Middle frontal gyrus (tissue), 1 donor: ENCODE measurements at regions not wholly inside any gene's neighbourhood (a gene's known extent, or its start where the extent isn't known, plus 50 kb on each side); places are given as distances from the start of the nearest gene placed in this dataset.

Source experiments
- DNase-seq: peaks from one replicate; pipeline ENCODE4 v3.0.0-alpha.2; 2015; ENCODE audit warnings: low spot score; ENCODE audit errors: extremely low spot score

- no peak for DNase-seq
Observed at GRCh38 chr1:55387145-55387544, 172.0 kb upstream of the USP24 start.

- no peak for DNase-seq
Observed at GRCh38 chr1:55386456-55386855, 171.3 kb upstream of the USP24 start.

- DNase-seq, result no peak
Observed at GRCh38 chr1:55385402-55386018, 170.3 kb upstream of the USP24 start.

GRCh38 chr1:55384637-55385036 is 169.5 kb upstream of the USP24 start:
- DNase-seq, result no peak

- no peak for DNase-seq
Observed at GRCh38 chr1:55382806-55383305, 167.7 kb upstream of the USP24 start.

- no peak for DNase-seq
Observed at GRCh38 chr1:55381983-55382382, 166.8 kb upstream of the USP24 start.

- DNase-seq, result no peak
Observed at GRCh38 chr1:55381491-55381890, 166.3 kb upstream of the USP24 start.

- DNase-seq, result no peak
Observed at GRCh38 chr1:55380355-55380970, 165.3 kb upstream of the USP24 start.

GRCh38 chr1:55378582-55378981 is 163.4 kb upstream of the USP24 start:
- no peak for DNase-seq

- DNase-seq, result no peak
Observed at GRCh38 chr1:55376897-55377296, 161.7 kb upstream of the USP24 start.

GRCh38 chr1:55375617-55376258 is 160.6 kb upstream of the USP24 start:
- peak; percentile 43 for DNase-seq

- peak; percentile 63 for DNase-seq
Observed at GRCh38 chr1:55374801-55375616, 159.8 kb upstream of the USP24 start.

GRCh38 chr1:55374216-55374615 is 159.1 kb upstream of the USP24 start:
- DNase-seq, result no peak

- no peak for DNase-seq
Observed at GRCh38 chr1:55369474-55369873, 154.3 kb upstream of the USP24 start.

- no peak for DNase-seq
Observed at GRCh38 chr1:55368698-55369097, 153.5 kb upstream of the USP24 start.

- no peak for DNase-seq
Observed at GRCh38 chr1:55367273-55367672, 152.1 kb upstream of the USP24 start.

- DNase-seq, result no peak
Observed at GRCh38 chr1:55364216-55364615, 149.1 kb upstream of the USP24 start.

- no peak for DNase-seq
Observed at GRCh38 chr1:55363268-55363667, 148.1 kb upstream of the USP24 start.

GRCh38 chr1:55362558-55362957 is 147.4 kb upstream of the USP24 start:
- no peak for DNase-seq

GRCh38 chr1:55359611-55360010 is 144.4 kb upstream of the USP24 start:
- DNase-seq, result no peak

- no peak for DNase-seq
Observed at GRCh38 chr1:55358581-55358980, 143.4 kb upstream of the USP24 start.

- DNase-seq, result no peak
Observed at GRCh38 chr1:55355549-55355948, 140.4 kb upstream of the USP24 start.
